HuH-7.5 (cell line): ENCODE measurements at regions not wholly inside any gene's neighbourhood (a gene's known extent, or its start where the extent isn't known, plus 50 kb on each side); places are given as distances from the start of the nearest gene placed in this dataset.
"Not testable (repeated sequence)": the region's sequence is repeated elsewhere in the genome, so short reads cannot be mapped to it uniquely, and the experiment has no call there.

Source experiments
- DNase-seq: peaks from one replicate; pipeline ENCODE4 v3.0.0; 2011; ENCODE audit warnings: low spot score

GRCh38 chr3:20400281-20400680 is 214.3 kb upstream of the SGO1 start:
- no peak for DNase-seq

- DNase-seq: no peak
Measured at GRCh38 chr3:20396335-20396734, 210.3 kb upstream of the SGO1 start.

DNA sequence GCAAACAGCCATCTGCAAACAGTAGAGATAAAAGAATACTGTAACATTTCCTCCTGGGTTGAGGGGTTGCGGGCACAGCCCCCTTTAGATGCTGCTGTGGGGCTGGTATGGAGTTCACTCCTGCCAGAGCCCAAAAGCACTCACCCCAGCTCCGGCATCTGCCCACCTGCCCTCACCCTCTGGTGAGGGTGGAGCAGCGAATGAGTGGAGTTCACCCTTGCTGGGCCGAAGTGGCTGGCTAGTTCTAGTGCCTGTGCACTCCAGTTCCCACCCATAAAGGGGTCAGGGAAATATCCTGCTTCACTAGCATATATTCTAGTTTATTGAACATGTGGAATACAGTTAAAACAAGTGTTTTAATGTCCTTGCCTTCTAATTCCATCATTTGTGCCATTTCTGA is 209.7 kb upstream of the SGO1 start:
- no peak for DNase-seq

DNA sequence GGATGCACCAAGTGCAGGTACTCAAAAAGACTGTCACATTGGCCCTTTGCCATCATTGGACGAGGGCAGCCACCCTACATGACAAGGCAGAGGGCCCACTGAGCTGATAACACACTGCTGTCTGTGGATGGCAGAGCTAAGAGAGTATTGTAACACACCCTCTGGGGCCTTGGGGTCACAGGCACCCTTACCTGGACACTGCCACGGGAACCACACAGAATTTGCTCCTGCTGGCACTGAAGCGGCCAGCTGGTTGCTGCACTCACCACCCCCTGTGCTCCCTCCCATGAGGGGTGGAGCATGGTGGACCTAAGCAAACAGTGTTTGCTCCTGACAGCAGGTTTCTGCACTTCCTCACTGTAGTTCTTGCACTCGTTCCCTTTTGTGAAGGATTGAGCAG is 208.2 kb upstream of the SGO1 start:
- no peak for DNase-seq

DNA sequence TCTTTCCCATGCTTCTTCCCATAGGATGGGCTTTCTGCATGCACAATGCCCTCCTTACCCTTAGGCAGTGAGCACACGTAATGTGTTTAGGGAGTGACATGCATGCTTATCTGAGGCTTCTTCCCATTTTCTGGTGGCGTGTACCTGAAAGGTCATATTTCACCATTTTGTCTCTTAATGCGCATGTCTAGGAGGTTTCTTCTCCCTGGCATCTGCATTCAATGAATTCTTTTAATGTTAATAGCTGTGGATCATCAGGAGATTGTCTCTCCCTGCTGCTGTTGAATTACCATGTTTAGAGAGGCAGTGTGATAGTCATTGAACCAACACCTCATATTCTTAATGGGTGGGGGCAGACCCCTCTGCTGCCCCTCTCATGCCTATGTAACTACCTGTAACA is 205.6 kb upstream of the SGO1 start:
- no peak for DNase-seq

GRCh38 chr3:20388971-20389370 is 203.0 kb upstream of the SGO1 start:
- DNase-seq: no peak

- DNase-seq: no peak
Measured at GRCh38 chr3:20380295-20380694, 194.3 kb upstream of the SGO1 start.

- no peak for DNase-seq
Measured at GRCh38 chr3:20378315-20378714, 192.3 kb upstream of the SGO1 start.

DNA sequence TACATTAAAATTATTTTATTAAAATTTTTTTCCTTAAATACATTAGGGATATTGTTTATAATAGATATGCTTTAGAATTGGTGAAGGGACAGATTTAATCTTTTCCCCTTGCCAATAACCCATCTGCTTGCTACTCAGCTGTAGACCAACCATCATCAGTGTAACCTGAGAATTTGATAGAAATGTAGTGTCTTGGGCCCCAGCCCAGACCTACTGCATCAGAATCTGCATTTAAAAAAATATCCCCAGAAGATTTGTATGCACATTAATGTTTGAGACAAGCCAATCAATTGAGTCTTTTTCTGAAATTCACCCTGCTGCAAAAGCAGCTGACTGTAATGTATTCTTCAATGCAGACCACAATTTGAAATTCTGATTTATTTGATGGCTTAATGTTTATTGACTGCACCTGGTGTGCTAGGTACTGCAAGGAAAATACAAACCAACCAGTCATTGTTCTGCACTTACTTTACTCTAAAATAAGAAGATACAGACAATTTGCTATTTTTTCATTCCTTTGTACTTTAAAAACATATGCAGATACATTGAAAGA is 190.7 kb upstream of the SGO1 start:
- no peak for DNase-seq

GRCh38 chr3:20375302-20375701 is 189.3 kb upstream of the SGO1 start:
- no peak for DNase-seq

GRCh38 chr3:20370273-20371063 is 184.5 kb upstream of the SGO1 start:
- not testable (repeated sequence) for DNase-seq

DNA sequence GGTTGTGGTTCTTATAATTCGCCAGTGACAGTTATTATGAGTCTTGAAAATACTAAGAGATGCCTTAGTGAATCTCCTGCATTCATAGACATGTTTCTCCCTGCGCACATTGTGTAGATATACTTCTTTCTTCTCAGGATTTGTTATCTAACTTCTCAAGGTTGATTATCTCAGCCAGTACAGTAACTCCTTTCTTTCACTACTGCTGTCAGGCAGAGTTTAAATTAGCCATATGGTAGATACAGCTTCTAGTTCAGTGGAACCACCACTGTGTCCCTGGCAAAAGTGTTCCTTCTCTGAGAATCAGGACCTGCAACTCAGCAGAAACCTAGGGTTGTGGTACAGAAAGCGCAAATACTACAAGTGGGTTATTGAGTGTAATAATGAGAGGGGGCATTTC is 175.0 kb upstream of the SGO1 start:
- DNase-seq: no peak

- DNase-seq: no peak
Measured at GRCh38 chr3:20353286-20353685, 167.3 kb upstream of the SGO1 start.

DNA sequence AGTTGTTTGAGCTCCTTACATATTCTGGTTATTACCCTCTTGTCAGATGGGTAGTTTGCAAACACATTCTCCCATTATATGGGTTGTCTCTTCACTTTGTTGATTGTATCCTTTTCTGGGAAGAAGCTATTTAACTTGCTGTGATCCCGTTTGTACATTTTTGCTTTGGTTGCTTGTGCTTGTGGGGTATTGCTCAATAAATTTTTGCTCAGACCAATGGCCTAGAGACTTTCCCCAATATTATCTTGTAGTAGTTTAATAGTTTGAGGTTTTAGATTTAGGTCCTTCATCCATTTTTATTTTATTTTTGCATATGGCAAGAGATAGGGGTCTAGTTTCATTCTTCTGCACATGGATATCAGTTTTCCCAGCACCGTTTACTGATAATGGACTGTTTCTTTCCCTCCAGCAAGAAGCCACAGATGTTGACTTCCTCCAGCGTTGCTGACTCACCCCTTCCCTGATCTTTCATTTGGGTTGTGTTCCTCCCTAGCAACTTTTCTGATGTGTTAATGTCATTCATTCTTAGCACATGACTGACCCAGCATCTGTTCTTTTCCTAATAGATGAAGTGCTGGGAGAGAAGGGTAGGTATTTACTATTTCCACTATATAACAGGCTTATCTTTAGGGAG is 166.7 kb upstream of the SGO1 start:
- no peak for DNase-seq

DNA sequence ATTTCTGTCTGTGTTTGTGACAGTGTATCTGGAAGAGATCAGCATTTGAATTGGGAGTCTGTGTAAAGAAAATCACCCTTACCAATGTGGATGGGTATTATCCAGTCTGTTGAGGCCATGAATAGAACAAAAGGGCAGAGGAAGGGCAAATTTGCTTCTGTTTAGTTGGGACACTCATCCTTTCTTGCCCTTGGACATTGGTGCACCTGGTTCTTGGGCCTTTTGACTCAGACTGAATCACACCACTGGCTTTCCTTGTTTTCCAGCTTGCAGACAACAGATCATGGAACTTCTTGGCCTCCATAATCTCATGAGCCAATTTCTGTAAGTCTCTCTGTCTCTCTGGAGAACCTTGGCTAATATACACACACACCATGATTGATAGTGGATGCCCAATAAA is 164.4 kb upstream of the SGO1 start:
- no peak for DNase-seq

GRCh38 chr3:20346916-20347315 is 160.9 kb upstream of the SGO1 start:
- no peak for DNase-seq

DNA sequence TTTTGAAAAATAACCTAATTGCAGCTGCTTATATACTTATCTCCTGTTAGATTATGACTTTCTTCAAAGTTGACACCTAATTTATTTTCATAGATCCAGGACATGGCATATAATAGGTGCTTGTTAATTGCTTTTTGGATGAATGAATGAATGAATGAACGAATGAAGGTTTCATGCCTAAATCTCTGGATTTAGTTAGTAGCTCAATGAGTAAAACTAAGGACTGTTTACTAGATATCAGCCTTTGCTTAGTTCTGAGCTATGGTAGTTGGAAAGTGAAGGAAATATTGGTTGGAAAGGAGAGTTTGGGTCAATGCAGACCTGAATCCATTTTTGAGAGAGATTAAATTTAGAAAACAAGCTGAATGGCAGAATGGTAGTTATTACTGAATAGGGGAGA is 160.4 kb upstream of the SGO1 start:
- DNase-seq: no peak

DNA sequence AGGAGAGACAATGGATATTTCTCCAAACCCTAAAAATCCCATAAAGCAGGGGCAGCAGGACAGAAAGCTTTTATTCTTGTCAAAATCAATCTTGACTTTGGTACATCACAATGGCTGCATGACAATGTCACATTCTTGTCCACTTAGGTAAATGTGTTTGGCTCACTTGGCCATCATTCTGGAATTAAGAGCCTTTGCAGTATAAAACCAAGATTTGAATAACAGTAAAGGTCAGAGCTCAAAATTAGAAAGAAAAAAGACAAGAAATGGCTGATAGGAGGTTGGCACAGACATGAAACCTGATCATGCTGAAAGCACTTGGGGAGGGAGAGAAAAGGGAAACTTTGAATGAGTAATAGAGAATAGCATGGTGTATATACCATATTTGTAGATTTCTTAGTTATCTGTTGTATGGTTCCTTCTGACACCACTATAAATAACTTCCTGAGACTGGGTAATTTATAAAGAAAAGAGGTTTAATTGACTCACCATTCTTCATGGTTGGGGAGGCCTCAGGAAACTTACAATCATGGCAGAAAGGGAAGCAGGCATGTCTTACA is 158.5 kb upstream of the SGO1 start:
- DNase-seq: no peak

DNA sequence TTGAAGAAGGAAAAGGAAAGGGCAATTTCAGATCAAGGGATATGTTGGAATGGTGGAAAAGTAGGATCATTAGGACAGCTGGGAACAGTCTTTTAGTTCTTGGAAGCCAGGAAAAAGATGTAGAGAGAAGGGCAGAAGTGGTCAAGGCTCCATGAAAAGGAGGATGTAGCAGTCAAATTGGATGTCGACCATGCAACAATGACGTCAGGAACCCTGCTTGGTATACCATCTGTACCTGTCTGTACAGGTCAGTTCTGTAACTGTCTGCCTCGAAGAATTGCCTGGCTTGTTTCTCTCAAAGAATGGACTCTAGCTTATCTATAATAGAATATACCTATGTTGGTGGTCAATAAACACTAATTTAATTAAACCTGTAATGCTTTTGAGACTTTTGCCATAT is 157.8 kb upstream of the SGO1 start:
- no peak for DNase-seq

GRCh38 chr3:20340324-20340928 is 154.4 kb upstream of the SGO1 start:
- no peak for DNase-seq

DNA sequence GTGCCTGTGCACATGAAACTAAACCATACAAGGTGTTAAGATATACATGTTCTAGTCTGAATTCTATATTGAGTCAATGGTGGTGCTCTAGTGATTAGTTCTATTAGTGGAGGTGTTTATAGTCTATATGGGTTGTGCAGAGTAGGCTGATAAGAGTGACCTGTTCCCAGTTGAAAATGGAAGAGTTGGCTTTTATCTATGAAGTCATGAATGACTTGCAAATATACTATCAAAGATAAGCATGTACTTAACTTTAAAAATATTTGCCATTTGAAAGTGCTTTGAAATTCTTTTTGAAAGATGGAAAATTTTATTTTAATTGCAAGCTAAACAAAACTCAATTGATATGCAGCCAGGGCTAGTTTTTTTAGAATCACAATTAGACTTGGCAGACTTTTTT is 150.6 kb upstream of the SGO1 start:
- DNase-seq: no peak

GRCh38 chr3:20334842-20335241 is 148.8 kb upstream of the SGO1 start:
- no peak for DNase-seq

GRCh38 chr3:20327889-20328288 is 141.9 kb upstream of the SGO1 start:
- no peak for DNase-seq
